ENCODE measurements at regions not wholly inside any gene's neighbourhood (a gene's known extent, or its start where the extent isn't known, plus 50 kb on each side); places are given as distances from the start of the nearest gene placed in this dataset.
"Not testable (repeated sequence)": the region's sequence is repeated elsewhere in the genome, so short reads cannot be mapped to it uniquely, and the experiment has no call there.

DNA sequence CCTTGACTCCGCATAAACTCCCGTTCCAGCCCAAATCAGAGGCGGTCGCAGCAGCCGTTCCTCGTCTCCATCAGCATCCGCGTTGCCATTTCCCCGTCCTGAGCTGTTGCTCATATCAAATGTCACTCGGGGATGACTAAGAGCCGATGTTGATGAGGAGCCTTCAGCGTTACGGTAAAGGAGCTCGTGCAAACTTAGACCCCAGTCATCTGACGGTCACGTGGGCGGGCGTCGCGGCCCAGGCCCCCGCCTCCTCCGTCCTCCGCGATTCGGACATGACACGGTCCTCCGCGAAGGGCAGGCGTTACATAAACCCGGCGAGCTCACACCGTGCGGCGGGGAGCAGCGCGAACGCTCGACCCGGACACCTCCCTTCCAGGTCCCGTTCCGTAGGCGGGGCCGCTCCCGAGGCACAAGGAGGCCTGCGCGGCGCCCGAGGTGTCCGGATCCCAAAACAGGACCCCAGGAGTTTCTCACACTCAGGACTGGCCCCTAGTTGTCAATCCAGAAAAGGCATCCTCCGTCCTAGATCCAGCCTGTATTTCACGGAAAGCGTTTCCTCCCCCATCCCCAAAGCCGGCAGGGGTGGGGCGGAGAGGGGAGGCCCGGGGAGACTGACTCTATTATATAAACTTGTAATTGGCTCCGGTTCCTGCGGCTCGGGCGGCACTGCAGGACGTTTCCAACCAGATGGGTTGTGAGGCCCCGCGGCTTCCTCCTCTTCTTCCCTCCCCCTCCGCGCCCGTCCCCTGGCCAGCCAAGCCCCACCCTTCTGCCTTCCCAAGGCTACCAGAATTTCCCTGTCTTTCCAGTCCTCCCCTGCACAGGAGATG is 100.0 kb upstream of the IGF1R start:
- Mint-ChIP-seq H3K9me3 (peaks cover 0 to 5% of the 10 kb centered on the region in 2 donors), H3K4me3 (peak overlapping the region; percentile 82 to 91), H3K36me3 (peaks cover 0 to 2% of the 10 kb centered on the region in 2 donors), H3K27ac (peak overlapping the region; percentile 81), H3K27me3 (peaks cover 49 to 50% of the 10 kb centered on the region in 2 donors), H3K4me1 (peaks cover 9 to 20% of the 10 kb centered on the region in 2 donors)
- peak; percentile 86 to 90 for ATAC-seq (replicated peaks)
- peak; percentile 34 for DNase-seq

DNA sequence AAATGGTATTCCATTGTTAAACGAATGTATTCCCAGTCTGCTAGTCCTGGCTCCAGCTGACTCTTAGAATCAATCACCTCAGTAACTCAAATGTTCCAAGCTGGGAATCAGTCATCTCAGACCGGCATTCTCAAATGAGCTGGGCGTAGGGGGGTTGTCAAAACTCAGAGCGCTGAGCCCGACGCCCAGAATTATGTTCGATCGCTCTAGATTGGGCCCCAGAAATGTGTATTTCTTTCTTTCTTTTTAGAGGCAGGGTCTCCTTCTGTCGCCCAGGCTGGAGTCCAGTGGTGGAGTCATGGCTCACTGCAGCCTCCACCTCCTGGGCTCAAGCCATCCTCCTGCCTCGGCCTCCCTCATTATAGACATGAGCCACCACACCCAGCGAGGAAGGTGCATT is 99.3 kb upstream of the IGF1R start:
- H3K27ac Mint-ChIP-seq: no peak overlapping the region

DNA sequence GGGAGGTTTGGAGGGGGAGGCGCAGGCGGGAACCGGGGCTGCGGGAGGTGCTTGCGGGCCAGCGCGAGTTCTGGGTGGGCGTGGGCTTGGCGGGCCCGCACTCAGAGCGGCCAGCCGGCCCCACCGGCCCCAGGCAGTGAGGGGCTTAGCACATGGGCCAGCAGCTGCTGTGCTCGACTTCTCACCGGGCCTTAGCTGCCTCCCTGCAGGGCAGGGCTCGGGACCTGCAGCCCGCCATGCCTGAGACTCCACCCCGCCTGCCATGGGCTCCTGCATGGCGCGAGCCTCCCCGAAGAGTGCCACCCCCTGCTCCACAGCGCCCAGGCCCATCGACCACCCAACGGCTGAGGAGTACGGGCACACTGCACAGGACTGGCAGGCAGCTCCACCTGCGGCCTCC is 98.6 kb upstream of the IGF1R start:
- ATAC-seq (replicated peaks) (no peak), DNase-seq (no peak)
- H3K4me3 Mint-ChIP-seq: no peak overlapping the region
- H3K4me1 Mint-ChIP-seq: peaks cover 9 to 20% of the 10 kb centered on the region in 2 donors
- H3K27ac Mint-ChIP-seq: no peak overlapping the region
- peaks cover 0 to 2% of the 10 kb centered on the region in 2 donors for H3K36me3 Mint-ChIP-seq
- peaks cover 49 to 56% of the 10 kb centered on the region in 2 donors for H3K27me3 Mint-ChIP-seq
- peaks cover 0 to 5% of the 10 kb centered on the region in 2 donors for H3K9me3 Mint-ChIP-seq

More for the DNA sequence above, 99.3 kb upstream of the IGF1R start:
- ATAC-seq (replicated peaks): no peak
- Mint-ChIP-seq H3K4me1 (peaks cover 9 to 20% of the 10 kb centered on the region in 2 donors), H3K4me3 (peak overlapping the region; percentile 82 to 91), H3K36me3 (peaks cover 0 to 2% of the 10 kb centered on the region in 2 donors), H3K27me3 (peaks cover 49% of the 10 kb centered on the region in 2 donors), H3K9me3 (peaks cover 0 to 5% of the 10 kb centered on the region in 2 donors)
- no peak for DNase-seq

DNA sequence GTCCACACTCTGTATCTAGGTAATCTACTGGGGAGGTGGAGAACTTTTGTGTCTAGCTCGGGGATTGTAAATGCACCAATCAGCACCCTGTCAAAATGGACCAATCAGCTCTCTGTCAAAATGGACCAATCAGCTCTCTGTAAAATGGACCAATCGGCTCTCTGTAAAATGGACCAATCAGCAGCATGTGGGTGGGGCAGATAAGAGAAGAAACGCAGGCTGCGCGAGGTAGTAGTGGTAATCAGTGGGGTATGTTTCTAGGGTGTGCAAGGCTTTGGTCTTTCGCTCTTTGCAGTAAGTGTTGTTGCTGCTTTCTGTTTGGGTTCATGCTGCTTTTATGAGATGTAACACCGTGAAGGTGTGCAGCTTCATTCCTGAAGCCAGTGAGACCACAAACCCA is 98.0 kb upstream of the IGF1R start:
- peaks cover 46 to 54% of the 10 kb centered on the region in 2 donors for H3K27me3 Mint-ChIP-seq

DNA sequence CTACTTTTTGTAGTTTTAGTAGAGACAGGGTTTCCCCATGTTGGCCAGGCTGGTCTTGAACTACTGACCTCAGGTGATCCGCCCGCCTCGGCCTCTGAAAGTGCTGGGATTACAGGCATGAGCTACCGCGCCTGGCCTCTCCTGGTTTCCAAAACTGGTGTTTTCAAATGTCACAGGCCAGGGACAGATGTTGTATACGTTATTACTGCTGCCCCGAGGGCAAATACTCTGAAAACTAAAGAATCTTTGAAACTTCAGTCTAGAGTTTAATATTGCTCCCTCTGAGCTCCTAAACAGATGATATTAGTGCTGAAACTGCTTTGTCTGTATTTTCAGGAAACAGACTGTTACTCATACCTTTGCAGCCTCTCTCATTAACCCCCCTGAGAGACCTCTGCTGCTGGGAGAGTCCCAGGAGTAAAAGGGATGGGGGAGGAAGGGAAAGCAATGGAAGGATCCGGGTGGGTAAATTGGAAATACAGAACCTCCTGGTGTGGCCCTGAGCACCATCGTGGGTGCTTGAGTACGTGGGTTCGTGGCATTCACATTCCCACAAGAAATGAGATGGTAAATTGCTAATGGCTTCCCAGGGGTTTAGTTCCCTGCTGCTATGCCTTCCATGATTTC is 96.3 kb upstream of the IGF1R start:
- ATAC-seq (replicated peaks) (no peak), DNase-seq (no peak)
- H3K4me3 Mint-ChIP-seq: no peak overlapping the region
- no peak overlapping the region for H3K27ac Mint-ChIP-seq
- peaks cover 33 to 42% of the 10 kb centered on the region in 2 donors for H3K27me3 Mint-ChIP-seq
- H3K4me1 Mint-ChIP-seq: peaks cover 9 to 20% of the 10 kb centered on the region in 2 donors
- peaks cover 0 to 5% of the 10 kb centered on the region in 2 donors for H3K9me3 Mint-ChIP-seq
- H3K36me3 Mint-ChIP-seq: peaks cover 0 to 2% of the 10 kb centered on the region in 2 donors

More for the DNA sequence above, 98.0 kb upstream of the IGF1R start:
- DNase-seq; ATAC-seq (replicated peaks); H3K27ac Mint-ChIP-seq; H3K9me3 Mint-ChIP-seq; H3K4me3 Mint-ChIP-seq; H3K36me3 Mint-ChIP-seq: not testable (repeated sequence)
- H3K4me1 Mint-ChIP-seq: peaks cover 9 to 20% of the 10 kb centered on the region in 2 donors

DNA sequence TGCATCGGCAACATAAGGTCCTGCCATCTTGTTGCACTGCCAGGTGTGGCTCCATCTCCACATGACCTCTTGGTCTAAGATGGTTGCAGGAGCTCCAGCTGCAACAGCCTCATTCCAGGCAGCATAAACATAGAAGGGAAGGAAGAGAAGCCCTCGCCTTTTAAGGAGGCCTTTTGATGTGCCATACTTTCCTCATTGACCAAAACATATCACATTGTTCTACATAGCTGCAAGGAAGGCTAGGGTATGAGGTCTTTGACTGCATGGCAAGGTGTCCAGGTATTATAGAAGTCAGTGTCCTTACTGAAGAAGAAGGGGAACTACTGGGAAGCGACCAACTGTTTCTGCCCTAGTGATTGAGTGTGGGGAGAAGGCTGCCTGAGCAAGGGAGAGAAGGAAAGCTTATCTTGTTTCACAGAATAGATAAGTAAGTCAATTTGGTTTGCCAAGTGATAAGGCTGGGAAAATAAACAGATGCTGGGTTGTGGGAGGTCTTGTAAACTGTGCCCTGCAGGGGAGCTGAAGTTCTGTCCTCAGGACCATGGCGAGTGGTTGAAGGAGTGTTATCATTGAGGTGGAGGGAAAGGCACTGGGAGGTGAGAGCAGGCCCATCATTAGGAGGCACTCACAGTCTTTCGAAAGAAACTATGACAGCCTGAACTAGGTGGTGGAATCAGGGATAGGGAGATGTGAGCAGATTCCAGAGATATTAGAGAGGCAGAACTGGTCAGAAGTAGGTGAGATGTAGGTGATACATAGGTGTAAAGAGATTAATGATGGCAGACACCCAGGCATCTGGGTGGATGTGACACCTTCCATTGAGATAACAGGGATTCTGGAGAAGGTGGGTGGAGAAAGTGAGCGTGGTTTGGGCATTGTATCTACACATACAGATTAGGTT is 93.8 kb upstream of the IGF1R start:
- no peak for ATAC-seq (replicated peaks)
- Mint-ChIP-seq H3K36me3 (no peaks in the 10 kb centered on the region), H3K4me1 (no peaks in the 10 kb centered on the region), H3K4me3 (no peak overlapping the region), H3K27ac (no peak overlapping the region), H3K27me3 (peaks cover 25 to 26% of the 10 kb centered on the region in 2 donors), H3K9me3 (peaks cover 0 to 5% of the 10 kb centered on the region in 2 donors)
- DNase-seq: no peak

- peaks cover 21 to 23% of the 10 kb centered on the region in 2 donors for H3K27me3 Mint-ChIP-seq
- H3K36me3 Mint-ChIP-seq: no peaks in the 10 kb centered on the region
- DNase-seq: no peak
- H3K4me1 Mint-ChIP-seq: no peaks in the 10 kb centered on the region
- ATAC-seq (replicated peaks): no peak
- H3K9me3 Mint-ChIP-seq: peaks cover 0 to 3% of the 10 kb centered on the region in 2 donors
- H3K27ac Mint-ChIP-seq: no peak overlapping the region
- no peak overlapping the region for H3K4me3 Mint-ChIP-seq
These were observed 93.2 kb upstream of the IGF1R start for GRCh38 chr15:98555173-98555515.

DNA sequence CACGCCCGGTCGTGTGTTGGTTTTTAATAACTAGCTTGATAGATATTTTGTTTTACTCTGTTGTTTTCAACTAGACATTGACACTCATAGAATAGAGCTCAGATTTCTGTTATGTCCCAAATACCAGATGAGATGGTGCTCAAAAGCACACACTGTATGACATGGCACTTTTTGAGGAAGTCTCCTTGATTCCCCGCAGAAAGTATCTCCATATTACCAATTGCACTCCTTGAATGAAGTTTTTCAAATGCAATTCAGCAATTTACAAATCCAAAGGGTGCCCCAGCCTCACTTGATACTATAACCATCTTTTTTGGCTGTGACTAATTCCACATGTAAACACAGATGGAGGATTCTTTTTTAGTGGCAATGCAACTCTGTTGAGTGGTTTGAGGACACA is 92.0 kb upstream of the IGF1R start:
- Mint-ChIP-seq H3K9me3 (no peaks in the 10 kb centered on the region), H3K27me3 (peaks cover 13 to 14% of the 10 kb centered on the region in 2 donors), H3K27ac (no peak overlapping the region), H3K36me3 (no peaks in the 10 kb centered on the region), H3K4me3 (no peak overlapping the region), H3K4me1 (no peaks in the 10 kb centered on the region)
- DNase-seq: no peak
- ATAC-seq (replicated peaks): no peak

DNA sequence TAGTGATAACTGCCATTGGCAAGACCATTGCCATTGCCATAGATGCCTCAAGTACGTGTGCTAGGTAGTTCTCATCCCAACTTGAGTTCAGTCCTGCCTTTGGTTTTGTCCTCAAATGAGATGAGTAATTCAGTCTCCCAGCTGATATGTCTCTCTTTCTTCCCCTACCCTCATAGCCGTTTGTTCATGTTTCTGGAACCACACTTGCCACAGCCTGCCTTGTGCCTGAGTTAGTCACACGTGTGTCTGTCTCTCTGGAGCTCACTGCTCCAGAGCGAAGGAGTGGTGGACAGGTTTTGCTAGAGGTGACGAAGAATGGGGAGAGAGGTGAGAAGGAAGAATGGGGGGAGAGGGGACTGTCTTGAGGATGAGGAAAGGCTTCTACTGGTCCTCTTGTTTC is 88.0 kb upstream of the IGF1R start:
- Mint-ChIP-seq H3K27me3 (peaks cover 15 to 20% of the 10 kb centered on the region in 2 donors), H3K4me3 (no peak overlapping the region), H3K4me1 (no peaks in the 10 kb centered on the region), H3K9me3 (no peaks in the 10 kb centered on the region), H3K36me3 (no peaks in the 10 kb centered on the region), H3K27ac (no peak overlapping the region)
- no peak for DNase-seq
- ATAC-seq (replicated peaks): no peak

GRCh38 chr15:98561169-98561941 is 87.0 kb upstream of the IGF1R start:
- H3K27me3 Mint-ChIP-seq: peaks cover 15 to 20% of the 10 kb centered on the region in 2 donors

GRCh38 chr15:98562331-98562937 is 85.9 kb upstream of the IGF1R start:
- H3K4me1 Mint-ChIP-seq: no peaks in the 10 kb centered on the region
- no peak overlapping the region for H3K27ac Mint-ChIP-seq
- H3K36me3 Mint-ChIP-seq: no peaks in the 10 kb centered on the region
- H3K4me3 Mint-ChIP-seq: no peak overlapping the region
- no peak for DNase-seq
- peaks cover 16 to 18% of the 10 kb centered on the region in 2 donors for H3K27me3 Mint-ChIP-seq
- no peak for ATAC-seq (replicated peaks)
- no peaks in the 10 kb centered on the region for H3K9me3 Mint-ChIP-seq

More at GRCh38 chr15:98561169-98561941, 87.0 kb upstream of the IGF1R start:
- Mint-ChIP-seq H3K9me3 (no peaks in the 10 kb centered on the region), H3K4me1 (no peaks in the 10 kb centered on the region), H3K4me3 (no peak overlapping the region), H3K27ac (no peak overlapping the region), H3K36me3 (no peaks in the 10 kb centered on the region)
- DNase-seq (no peak), ATAC-seq (replicated peaks) (no peak)

DNA sequence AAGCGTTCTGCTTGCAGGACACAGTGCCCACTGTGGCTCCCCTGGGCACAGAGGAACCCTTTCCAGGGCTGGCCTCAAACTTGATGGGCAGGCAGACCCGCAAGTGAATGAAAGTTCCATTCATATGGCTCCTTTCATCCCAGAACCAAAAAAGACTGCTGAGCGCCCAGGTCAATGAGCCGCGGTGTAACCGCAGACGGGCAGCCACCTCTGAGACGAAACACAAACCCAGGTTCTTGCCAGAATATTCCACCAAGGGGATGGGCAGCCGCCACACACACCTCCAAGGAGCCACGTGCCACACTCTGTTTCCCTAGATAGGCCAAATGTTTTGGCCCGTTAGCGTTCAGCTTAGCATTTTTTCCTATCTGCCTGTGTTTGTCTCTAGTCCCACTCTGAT is 82.8 kb upstream of the IGF1R start:
- ATAC-seq (replicated peaks) (no peak), DNase-seq (no peak)
- Mint-ChIP-seq H3K9me3 (no peaks in the 10 kb centered on the region), H3K36me3 (no peaks in the 10 kb centered on the region), H3K27me3 (peaks cover 19% of the 10 kb centered on the region in 2 donors), H3K4me1 (no peaks in the 10 kb centered on the region), H3K27ac (no peak overlapping the region), H3K4me3 (no peak overlapping the region)

DNA sequence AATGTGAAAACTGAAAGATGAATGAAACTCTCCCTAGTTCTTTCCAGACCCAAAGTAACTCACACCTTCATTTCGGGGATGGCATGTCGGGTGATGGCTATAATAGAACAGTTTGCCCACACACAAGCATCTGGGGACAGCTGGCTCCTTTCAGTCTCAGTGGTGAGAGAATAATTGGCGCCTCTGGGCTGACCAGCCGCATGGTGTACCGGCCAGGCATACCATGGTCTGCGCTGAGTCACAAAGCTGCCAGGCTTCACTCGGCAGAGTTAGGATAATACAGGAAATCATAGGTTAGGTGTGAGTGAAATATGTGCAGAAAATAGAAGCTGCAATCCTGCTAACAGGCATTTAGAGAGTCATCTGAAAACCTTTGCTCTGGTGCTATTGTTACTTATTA is 80.4 kb upstream of the IGF1R start:
- Mint-ChIP-seq H3K27ac (no peak overlapping the region), H3K36me3 (no peaks in the 10 kb centered on the region), H3K4me1 (no peaks in the 10 kb centered on the region), H3K27me3 (peaks cover 13 to 19% of the 10 kb centered on the region in 2 donors), H3K4me3 (no peak overlapping the region), H3K9me3 (no peaks in the 10 kb centered on the region)
- ATAC-seq (replicated peaks) (no peak), DNase-seq (no peak)

All from stimulated activated naive B cell treated with anti-CD40 and anti-IgM and Interleukin-4, amounts not matched to agents 10 μg/mL and 1 μg/mL and 100 μg/mL, for 72 hours (primary cell).